WERI-Rb-1 (cell line): ENCODE measurements at regions not wholly inside any gene's neighbourhood (a gene's known extent, or its start where the extent isn't known, plus 50 kb on each side); places are given as distances from the start of the nearest gene placed in this dataset.
A peak's percentile ranks its signal among the peaks of the same experiment; 100 is the strongest.

Source experiments
- DNase-seq: peaks from one replicate; pipeline ENCODE4 v3.0.0-alpha.2; 2020
- H3K27ac ChIP-seq: fragments of 250-450 bp; sonication (Bioruptor Pico); 2 replicates; pipeline ENCODE4 v1.5.1; 2020; ENCODE audit warnings: mild to moderate bottlenecking, moderate library complexity
- H3K27me3 ChIP-seq: fragments of 250-450 bp; sonication (Bioruptor Pico); 2 replicates; pipeline ENCODE4 v1.5.1; 2021; ENCODE audit warnings: mild to moderate bottlenecking, low read depth, moderate library complexity; ENCODE audit not compliant: insufficient read depth, severe bottlenecking
- H3K36me3 ChIP-seq: fragments of 250-450 bp; sonication (Bioruptor Pico); 2 replicates; pipeline ENCODE4 v1.5.1; 2020; ENCODE audit warnings: mild to moderate bottlenecking, moderate library complexity
- H3K4me3 ChIP-seq: 2 replicates; pipeline ENCODE4 v1.5.1; 2011; ENCODE audit warnings: low read depth, mild to moderate bottlenecking, control low read depth, low read length
- H3K9me3 ChIP-seq: fragments of 250-450 bp; sonication (Bioruptor Pico); 2 replicates; pipeline ENCODE4 v1.5.1; 2021; ENCODE audit warnings: mild to moderate bottlenecking, moderate library complexity; ENCODE audit not compliant: severe bottlenecking
- CTCF ChIP-seq: IDR thresholded peaks from 2 replicates; pipeline ENCODE4 v1.5.1; 2011; ENCODE audit warnings: low read depth, mild to moderate bottlenecking, control low read depth, inconsistent platforms, low read length

GRCh38 chr4:20532116-20532790 is 168.0 kb upstream of the PACRGL start:
- no peak for DNase-seq

GRCh38 chr4:20532871-20533870 is 167.1 kb upstream of the PACRGL start:
- Histone ChIP-seq H3K4me3 (no peak overlapping the region), H3K27me3 (no peaks in the 10 kb centered on the region), H3K36me3 (no peaks in the 10 kb centered on the region), H3K27ac (no peak overlapping the region), H3K9me3 (no peaks in the 10 kb centered on the region)
- TF ChIP-seq CTCF, result no peak
- DNase-seq, result no peak

More at GRCh38 chr4:20532116-20532790, 168.0 kb upstream of the PACRGL start:
- Histone ChIP-seq H3K27ac (no peak overlapping the region), H3K9me3 (no peaks in the 10 kb centered on the region), H3K4me3 (no peak overlapping the region), H3K36me3 (no peaks in the 10 kb centered on the region), H3K27me3 (no peaks in the 10 kb centered on the region)
- no peak for TF ChIP-seq CTCF

- DNase-seq, result no peak
These were observed 161.4 kb upstream of the PACRGL start for GRCh38 chr4:20538905-20539304.

GRCh38 chr4:20543131-20543530 is 157.1 kb upstream of the PACRGL start:
- no peaks in the 10 kb centered on the region for H3K27me3 ChIP-seq
- TF ChIP-seq CTCF, result no peak
- no peak for DNase-seq

More at GRCh38 chr4:20538905-20539304, 161.4 kb upstream of the PACRGL start:
- Histone ChIP-seq H3K4me3 (no peak overlapping the region), H3K9me3 (no peaks in the 10 kb centered on the region), H3K27me3 (no peaks in the 10 kb centered on the region), H3K36me3 (no peaks in the 10 kb centered on the region), H3K27ac (no peak overlapping the region)
- no peak for TF ChIP-seq CTCF

GRCh38 chr4:20544645-20545044 is 155.6 kb upstream of the PACRGL start:
- Histone ChIP-seq H3K27ac (no peak overlapping the region), H3K36me3 (no peaks in the 10 kb centered on the region), H3K27me3 (no peaks in the 10 kb centered on the region), H3K9me3 (no peaks in the 10 kb centered on the region), H3K4me3 (no peak overlapping the region)
- peak; percentile 24; the same call in 1 of the 2 replicates for TF ChIP-seq CTCF
- DNase-seq, result no peak

More at GRCh38 chr4:20543131-20543530, 157.1 kb upstream of the PACRGL start:
- H3K36me3 ChIP-seq, result no peaks in the 10 kb centered on the region
- no peak overlapping the region for H3K4me3 ChIP-seq
- no peak overlapping the region for H3K27ac ChIP-seq
- H3K9me3 ChIP-seq, result no peaks in the 10 kb centered on the region
